Mucosa of descending colon (tissue), 3 donors: ENCODE measurements at regions not wholly inside any gene's neighbourhood (a gene's known extent, or its start where the extent isn't known, plus 50 kb on each side); places are given as distances from the start of the nearest gene placed in this dataset.

Experiments used
- ATAC-seq: fragments of 200-7000 bp; cut with Tn5 transposase; one replicate; pipeline ENCODE4 v1.9.1; 2020; ENCODE audit warnings: mild to moderate bottlenecking, moderate library complexity
- DNase-seq, 3 donors: peaks; one replicate each; pipeline ENCODE4 v3.0.0-alpha.2; 2020
- H3K36me3 ChIP-seq: fragments of 200-600 bp; one replicate; pipeline ENCODE4 v1.8.0; 2021; ENCODE audit warnings: low read depth, mild to moderate bottlenecking
- H3K4me1 ChIP-seq: fragments of 200-600 bp; one replicate; pipeline ENCODE4 v1.8.0; 2021; ENCODE audit warnings: low read depth, mild to moderate bottlenecking
- H3K4me3 ChIP-seq: fragments of 200-600 bp; one replicate; pipeline ENCODE4 v1.8.0; 2021; ENCODE audit warnings: mild to moderate bottlenecking
- H3K9me3 ChIP-seq: fragments of 200-600 bp; one replicate; pipeline ENCODE4 v1.8.0; 2021; ENCODE audit warnings: mild to moderate bottlenecking
- intact Hi-C, 2 donors: fragments of 100-400 bp; cut with DNase I in 1 of 2; cut with micrococcal nuclease in 1 of 2; formaldehyde crosslinking; loops; one replicate each; pipeline versions ENCODE4 v1.11.0 to v1.11.1; 2022; cut with DNase I, micrococcal nuclease
- TF ChIP-seq, protein P1 (sequence below): fragments of 200-600 bp; IDR thresholded peaks from one replicate; pipeline ENCODE4 v1.8.0; 2022; ENCODE audit warnings: antibody characterized with exemption, mild to moderate bottlenecking
- donor health status: DM: no; HTN: no; CAD: no; lungs with moderate emphysema.
- donor health status: DM: no; HTN: no; CAD: no.
- donor health status: DM: no; HTN: yes; CAD: no.

DNA sequence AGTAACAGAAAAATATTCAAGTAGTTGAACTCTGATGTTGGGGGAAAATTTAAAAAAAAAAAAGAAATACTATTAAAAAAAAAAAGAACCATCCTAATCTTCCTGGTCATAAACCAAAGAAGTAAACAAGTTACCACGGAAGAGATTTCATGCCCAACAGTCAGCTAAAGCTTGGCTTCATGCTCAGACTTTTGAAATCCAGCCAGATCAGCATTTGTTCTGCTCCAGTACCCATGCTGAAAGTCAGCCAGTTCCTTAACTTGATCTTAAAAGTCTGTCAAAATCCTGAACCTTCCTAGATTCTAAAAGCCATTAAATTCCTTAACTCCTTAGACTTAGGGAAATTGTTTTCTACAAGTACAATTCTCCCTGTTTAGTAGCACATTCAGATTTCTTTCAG is 908.7 kb upstream of the CDH9 start:
- Histone ChIP-seq H3K4me1 (no peaks in the 10 kb centered on the region), H3K4me3 (no peak overlapping the region), H3K9me3 (peaks cover 12% of the 10 kb centered on the region), H3K36me3 (no peaks in the 10 kb centered on the region)
- DNase-seq: no peak
- intact Hi-C loops: no loop called here
- no peak for ATAC-seq
- TF ChIP-seq, protein P1, sequence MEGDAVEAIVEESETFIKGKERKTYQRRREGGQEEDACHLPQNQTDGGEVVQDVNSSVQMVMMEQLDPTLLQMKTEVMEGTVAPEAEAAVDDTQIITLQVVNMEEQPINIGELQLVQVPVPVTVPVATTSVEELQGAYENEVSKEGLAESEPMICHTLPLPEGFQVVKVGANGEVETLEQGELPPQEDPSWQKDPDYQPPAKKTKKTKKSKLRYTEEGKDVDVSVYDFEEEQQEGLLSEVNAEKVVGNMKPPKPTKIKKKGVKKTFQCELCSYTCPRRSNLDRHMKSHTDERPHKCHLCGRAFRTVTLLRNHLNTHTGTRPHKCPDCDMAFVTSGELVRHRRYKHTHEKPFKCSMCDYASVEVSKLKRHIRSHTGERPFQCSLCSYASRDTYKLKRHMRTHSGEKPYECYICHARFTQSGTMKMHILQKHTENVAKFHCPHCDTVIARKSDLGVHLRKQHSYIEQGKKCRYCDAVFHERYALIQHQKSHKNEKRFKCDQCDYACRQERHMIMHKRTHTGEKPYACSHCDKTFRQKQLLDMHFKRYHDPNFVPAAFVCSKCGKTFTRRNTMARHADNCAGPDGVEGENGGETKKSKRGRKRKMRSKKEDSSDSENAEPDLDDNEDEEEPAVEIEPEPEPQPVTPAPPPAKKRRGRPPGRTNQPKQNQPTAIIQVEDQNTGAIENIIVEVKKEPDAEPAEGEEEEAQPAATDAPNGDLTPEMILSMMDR: no peak

GRCh38 chr5:27944471-27944870 is 906.1 kb upstream of the CDH9 start:
- H3K36me3 ChIP-seq: no peaks in the 10 kb centered on the region
- intact Hi-C loops: no loop called here
- DNase-seq: no peak

GRCh38 chr5:27938989-27939388 is 900.6 kb upstream of the CDH9 start:
- ATAC-seq: no peak

More at GRCh38 chr5:27944471-27944870, 906.1 kb upstream of the CDH9 start:
- TF ChIP-seq, protein P1: no peak
- H3K4me3 ChIP-seq: no peak overlapping the region
- H3K4me1 ChIP-seq: no peaks in the 10 kb centered on the region
- H3K9me3 ChIP-seq: peaks cover 7% of the 10 kb centered on the region
- ATAC-seq: no peak

DNA sequence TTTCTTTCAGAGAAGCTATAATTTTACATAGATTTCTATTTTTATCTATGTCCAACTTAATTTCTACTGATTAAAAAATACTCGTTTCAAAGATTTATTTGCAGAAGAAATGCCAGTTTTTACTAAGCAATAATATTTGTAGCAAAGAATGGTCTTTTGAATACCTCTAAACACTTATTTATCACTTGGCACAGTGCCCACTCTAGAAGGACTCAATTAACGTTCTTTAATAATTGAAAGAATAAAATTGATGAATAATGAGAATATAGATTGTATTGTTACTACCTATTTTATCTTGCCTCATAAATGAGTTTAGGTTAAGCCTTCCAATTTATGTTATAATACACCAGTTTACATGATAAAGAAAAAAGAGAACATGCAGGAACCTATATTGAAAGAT is 889.7 kb upstream of the CDH9 start:
- DNase-seq (no peak), ATAC-seq (no peak)
- H3K36me3 ChIP-seq: no peaks in the 10 kb centered on the region
- intact Hi-C loops: no loop called here
- H3K4me1 ChIP-seq: no peaks in the 10 kb centered on the region
- peaks cover 11% of the 10 kb centered on the region for H3K9me3 ChIP-seq
- no peak overlapping the region for H3K4me3 ChIP-seq
- TF ChIP-seq, protein P1: no peak

More at GRCh38 chr5:27938989-27939388, 900.6 kb upstream of the CDH9 start:
- intact Hi-C loops: no loop called here
- DNase-seq: no peak
- TF ChIP-seq, protein P1: no peak
- Histone ChIP-seq H3K36me3 (no peaks in the 10 kb centered on the region), H3K4me1 (no peaks in the 10 kb centered on the region), H3K9me3 (peaks cover 23% of the 10 kb centered on the region), H3K4me3 (no peak overlapping the region)

- intact Hi-C loops: no loop called here
- Histone ChIP-seq H3K4me3 (no peak overlapping the region), H3K36me3 (no peaks in the 10 kb centered on the region), H3K9me3 (peaks cover 34% of the 10 kb centered on the region), H3K4me1 (no peaks in the 10 kb centered on the region)
- ATAC-seq (no peak), DNase-seq (no peak)
- TF ChIP-seq, protein P1: no peak
Observed at GRCh38 chr5:27911216-27911615, 872.8 kb upstream of the CDH9 start.

DNA sequence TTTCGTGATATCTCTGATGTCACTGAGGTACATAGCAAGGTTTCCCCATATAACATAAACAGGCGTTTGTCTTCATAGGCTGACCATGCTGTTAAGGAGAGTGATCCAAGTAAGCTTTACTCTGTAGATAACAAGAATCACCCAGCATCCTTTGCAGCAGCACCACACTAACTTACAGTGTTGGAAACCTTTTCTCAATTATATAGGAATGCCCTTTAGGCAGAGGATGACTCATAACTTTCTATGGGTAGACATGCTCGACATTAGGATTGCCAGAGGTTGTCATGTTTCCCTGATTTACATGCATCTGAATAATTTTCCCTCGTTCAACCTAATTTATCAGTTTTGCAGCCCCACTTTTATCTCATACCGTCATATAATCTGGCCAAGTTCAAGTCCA is 870.0 kb upstream of the CDH9 start:
- intact Hi-C loops: no loop called here
- no peaks in the 10 kb centered on the region for H3K4me1 ChIP-seq
- no peak for DNase-seq

More for the DNA sequence above, 870.0 kb upstream of the CDH9 start:
- Histone ChIP-seq H3K4me3 (no peak overlapping the region), H3K9me3 (peaks cover 37% of the 10 kb centered on the region), H3K36me3 (no peaks in the 10 kb centered on the region)
- TF ChIP-seq, protein P1: no peak
- ATAC-seq: no peak
